Activated CD4-positive, alpha-beta T cell treated with anti-CD3 and anti-CD28 coated beads, Interleukin-2, amount 10 ng/mL, durations not matched to agents 7 days and 5 days (primary cell): ENCODE measurements at regions not wholly inside any gene's neighbourhood (a gene's known extent, or its start where the extent isn't known, plus 50 kb on each side); places are given as distances from the start of the nearest gene placed in this dataset.

Experiments
- CTCF ChIA-PET: fragments of 350-600 bp; sonication (Branson Sonifier 250); formaldehyde crosslinking; loops from one replicate; lab custom pipeline; 2021; ENCODE audit warnings: antibody characterized with exemption; lab: Charles Lee
- POLR2A ChIA-PET: fragments of 350-600 bp; sonication (Branson Sonifier 250); formaldehyde crosslinking; loops from one replicate; lab custom pipeline; 2021; ENCODE audit warnings: antibody characterized with exemption; lab: Charles Lee
- DNase-seq: peaks from one replicate; pipeline ENCODE4 v3.0.0-alpha.2; 2020
- H3K27ac Mint-ChIP-seq: one replicate; pipeline ENCODE4 v1.8.0; 2021; ENCODE audit warnings: mild to moderate bottlenecking, moderate library complexity, mixed read lengths
- H3K27me3 Mint-ChIP-seq: one replicate; pipeline ENCODE4 v1.8.0; 2021; ENCODE audit warnings: mixed read lengths
- H3K36me3 Mint-ChIP-seq: one replicate; pipeline ENCODE4 v1.8.0; 2021; ENCODE audit warnings: low read depth, mixed read lengths
- H3K4me1 Mint-ChIP-seq: one replicate; pipeline ENCODE4 v1.8.0; 2021; ENCODE audit warnings: mixed read lengths
- H3K4me3 Mint-ChIP-seq: one replicate; pipeline ENCODE4 v1.8.0; 2021; ENCODE audit warnings: mild to moderate bottlenecking, moderate library complexity, mixed read lengths
- H3K9me3 Mint-ChIP-seq: one replicate; pipeline ENCODE4 v1.8.0; 2021; ENCODE audit warnings: mixed read lengths

GRCh38 chr14:100660882-100661635 is 65.6 kb upstream of the DLK1 start:
- Mint-ChIP-seq H3K27ac (no peak overlapping the region), H3K4me3 (no peak overlapping the region), H3K36me3 (no peaks in the 10 kb centered on the region), H3K9me3 (no peaks in the 10 kb centered on the region), H3K4me1 (peaks cover 7% of the 10 kb centered on the region), H3K27me3 (peaks cover 5% of the 10 kb centered on the region)
- no peak for DNase-seq
- CTCF ChIA-PET = interaction anchor here (0.7 to 1.3 kb wide), 2 partner anchors 16 to 115 kb away, joined by 3 to 5 read pairs; no protein-coding TSS in a partner anchor
- POLR2A ChIA-PET = no interaction called here

- Mint-ChIP-seq H3K27me3 (peaks cover 2% of the 10 kb centered on the region), H3K4me1 (peaks cover 5% of the 10 kb centered on the region), H3K9me3 (no peaks in the 10 kb centered on the region), H3K27ac (peak overlapping the region; percentile 31), H3K4me3 (no peak overlapping the region), H3K36me3 (no peaks in the 10 kb centered on the region)
- DNase-seq = peak; percentile 68
- POLR2A ChIA-PET = interaction anchor here (0.6 kb wide), 1 partner anchor 10 kb away, joined by 3 read pairs; no protein-coding TSS in a partner anchor
- CTCF ChIA-PET = interaction anchor here (0.5 to 1.8 kb wide), 9 partner anchors 10 to 789 kb away, joined by 3 to 10 read pairs (median 3); no protein-coding TSS in a partner anchor
Measured at GRCh38 chr14:100662879-100663760, 63.6 kb upstream of the DLK1 start.

- H3K4me1 Mint-ChIP-seq = peaks cover 4% of the 10 kb centered on the region
- ChIA-PET CTCF (interaction anchor here (0.7 to 1.8 kb wide), 4 partner anchors 10 to 117 kb away, joined by 3 to 10 read pairs (median 4); no protein-coding TSS in a partner anchor), POLR2A (no interaction called here)
- no peak overlapping the region for H3K4me3 Mint-ChIP-seq
- H3K9me3 Mint-ChIP-seq = no peaks in the 10 kb centered on the region
- H3K27ac Mint-ChIP-seq = no peak overlapping the region
- no peak for DNase-seq
- H3K36me3 Mint-ChIP-seq = no peaks in the 10 kb centered on the region
- peaks cover 2% of the 10 kb centered on the region for H3K27me3 Mint-ChIP-seq
Measured at GRCh38 chr14:100663761-100664052, 63.0 kb upstream of the DLK1 start.

- ChIA-PET POLR2A (no interaction called here), CTCF (interaction anchor here (0.7 to 1.7 kb wide), 2 partner anchors 11 to 20 kb away, joined by 3 to 4 read pairs; no protein-coding TSS in a partner anchor)
- peaks cover 2% of the 10 kb centered on the region for H3K27me3 Mint-ChIP-seq
- peaks cover 4% of the 10 kb centered on the region for H3K4me1 Mint-ChIP-seq
- H3K9me3 Mint-ChIP-seq = no peaks in the 10 kb centered on the region
- H3K4me3 Mint-ChIP-seq = no peak overlapping the region
- H3K27ac Mint-ChIP-seq = no peak overlapping the region
- DNase-seq = no peak
- H3K36me3 Mint-ChIP-seq = no peaks in the 10 kb centered on the region
Measured at GRCh38 chr14:100664231-100664630, 62.5 kb upstream of the DLK1 start.

GRCh38 chr14:100664841-100665510 is 61.7 kb upstream of the DLK1 start:
- Mint-ChIP-seq H3K4me1 (peaks cover 4% of the 10 kb centered on the region), H3K4me3 (no peak overlapping the region), H3K36me3 (no peaks in the 10 kb centered on the region), H3K27ac (no peak overlapping the region), H3K27me3 (peaks cover 7% of the 10 kb centered on the region), H3K9me3 (no peaks in the 10 kb centered on the region)
- ChIA-PET CTCF (interaction anchor here (1.7 kb wide), 1 partner anchor 12 kb away, joined by 3 read pairs; no protein-coding TSS in a partner anchor), POLR2A (interaction anchor here (0.6 kb wide), 1 partner anchor 1144 kb away, joined by 4 read pairs; no protein-coding TSS in a partner anchor)
- DNase-seq = no peak

- no peaks in the 10 kb centered on the region for H3K9me3 Mint-ChIP-seq
- POLR2A ChIA-PET = interaction anchor here (0.6 kb wide), 1 partner anchor 1144 kb away, joined by 4 read pairs; no protein-coding TSS in a partner anchor
- CTCF ChIA-PET = no interaction called here
Measured at GRCh38 chr14:100665511-100666032, 61.1 kb upstream of the DLK1 start.

GRCh38 chr14:100666403-100666802 is 60.3 kb upstream of the DLK1 start:
- DNase-seq = no peak
- Mint-ChIP-seq H3K27me3 (peaks cover 11% of the 10 kb centered on the region), H3K36me3 (no peaks in the 10 kb centered on the region), H3K4me3 (no peak overlapping the region), H3K4me1 (peaks cover 4% of the 10 kb centered on the region), H3K27ac (no peak overlapping the region), H3K9me3 (no peaks in the 10 kb centered on the region)
- ChIA-PET POLR2A (no interaction called here), CTCF (interaction anchor here (0.6 kb wide), 1 partner anchor 212 kb away, joined by 3 read pairs; no protein-coding TSS in a partner anchor)

More at GRCh38 chr14:100665511-100666032, 61.1 kb upstream of the DLK1 start:
- DNase-seq = no peak
- H3K4me3 Mint-ChIP-seq = no peak overlapping the region
- H3K27me3 Mint-ChIP-seq = peaks cover 7% of the 10 kb centered on the region
- peaks cover 4% of the 10 kb centered on the region for H3K4me1 Mint-ChIP-seq
- H3K27ac Mint-ChIP-seq = no peak overlapping the region
- H3K36me3 Mint-ChIP-seq = no peaks in the 10 kb centered on the region

- CTCF ChIA-PET = interaction anchor here (0.6 kb wide), 1 partner anchor 212 kb away, joined by 3 read pairs; no protein-coding TSS in a partner anchor
- no peaks in the 10 kb centered on the region for H3K36me3 Mint-ChIP-seq
- no peak overlapping the region for H3K4me3 Mint-ChIP-seq
- POLR2A ChIA-PET = no interaction called here
- H3K27ac Mint-ChIP-seq = no peak overlapping the region
- no peaks in the 10 kb centered on the region for H3K9me3 Mint-ChIP-seq
- no peak for DNase-seq
- H3K4me1 Mint-ChIP-seq = peaks cover 4% of the 10 kb centered on the region
- peaks cover 14% of the 10 kb centered on the region for H3K27me3 Mint-ChIP-seq
Measured at GRCh38 chr14:100666851-100667250, 59.8 kb upstream of the DLK1 start.

- no peak overlapping the region for H3K4me3 Mint-ChIP-seq
- no peaks in the 10 kb centered on the region for H3K9me3 Mint-ChIP-seq
- POLR2A ChIA-PET = no interaction called here
- CTCF ChIA-PET = no interaction called here
- peaks cover 4% of the 10 kb centered on the region for H3K4me1 Mint-ChIP-seq
- DNase-seq = no peak
- H3K36me3 Mint-ChIP-seq = no peaks in the 10 kb centered on the region
- peaks cover 19% of the 10 kb centered on the region for H3K27me3 Mint-ChIP-seq
- H3K27ac Mint-ChIP-seq = no peak overlapping the region
Measured at GRCh38 chr14:100667656-100668055, 59.0 kb upstream of the DLK1 start.

- ChIA-PET POLR2A (no interaction called here), CTCF (no interaction called here)
- Mint-ChIP-seq H3K36me3 (no peaks in the 10 kb centered on the region), H3K27ac (no peak overlapping the region), H3K4me3 (no peak overlapping the region), H3K9me3 (no peaks in the 10 kb centered on the region), H3K4me1 (no peaks in the 10 kb centered on the region), H3K27me3 (peaks cover 25% of the 10 kb centered on the region)
- no peak for DNase-seq
Measured at GRCh38 chr14:100668352-100668751, 58.3 kb upstream of the DLK1 start.

- H3K4me1 Mint-ChIP-seq = no peaks in the 10 kb centered on the region
Measured at GRCh38 chr14:100669011-100669412, 57.7 kb upstream of the DLK1 start.

GRCh38 chr14:100669468-100669867 is 57.2 kb upstream of the DLK1 start:
- Mint-ChIP-seq H3K9me3 (no peaks in the 10 kb centered on the region), H3K27ac (no peak overlapping the region), H3K4me1 (no peaks in the 10 kb centered on the region), H3K27me3 (peaks cover 36% of the 10 kb centered on the region), H3K36me3 (no peaks in the 10 kb centered on the region), H3K4me3 (no peak overlapping the region)
- CTCF ChIA-PET = no interaction called here
- POLR2A ChIA-PET = no interaction called here
- DNase-seq = no peak

More at GRCh38 chr14:100669011-100669412, 57.7 kb upstream of the DLK1 start:
- CTCF ChIA-PET = no interaction called here
- Mint-ChIP-seq H3K9me3 (no peaks in the 10 kb centered on the region), H3K36me3 (no peaks in the 10 kb centered on the region), H3K27me3 (peaks cover 32% of the 10 kb centered on the region), H3K4me3 (no peak overlapping the region), H3K27ac (no peak overlapping the region)
- DNase-seq = no peak
- POLR2A ChIA-PET = no interaction called here
